ENCODE measurements at regions not wholly inside any gene's neighbourhood (a gene's known extent, or its start where the extent isn't known, plus 50 kb on each side); places are given as distances from the start of the nearest gene placed in this dataset.

DNA sequence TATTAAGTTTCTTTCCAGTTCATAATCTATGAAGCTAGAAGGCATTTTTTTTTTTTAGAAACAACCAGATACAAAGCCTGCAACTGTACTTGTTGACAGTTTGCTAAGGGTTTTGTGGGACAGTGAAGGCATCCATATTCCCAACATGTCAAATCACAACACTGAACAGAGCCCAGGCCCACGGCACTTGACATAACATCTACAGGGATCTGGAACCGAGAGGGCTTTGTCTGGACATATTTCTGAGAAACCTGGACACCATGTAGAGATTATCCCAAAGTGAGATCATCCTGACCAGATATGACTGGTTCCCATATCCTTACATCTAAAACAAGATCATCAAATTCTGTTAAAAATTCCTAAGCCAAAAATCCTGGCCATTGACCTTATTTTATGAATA, 336.3 kb downstream of the ACTL7B start:
- dilution Hi-C loops (cut with HindIII; ENCODE audit: low sequenced_read_pairs, unreplicated experiment) = no loop called here
- Histone ChIP-seq H3K18ac (ENCODE audit: low read depth, low read length) (no peak overlapping the region), H2AK9ac (replicated peaks; ENCODE audit: low read depth, low read length, poor library complexity) (no peak overlapping the region), H3K36me3 (ENCODE audit: control insufficient read depth, insufficient read depth, low read length) (no peaks in the 10 kb centered on the region), H3K79me1 (ENCODE audit: low read depth in 1 of 2, low read length in 2 of 2) (no peaks in the 10 kb centered on the region), H3K56ac (ENCODE audit: extremely low read depth, insufficient read depth, low read length) (no peak overlapping the region), H2AFZ (replicated peaks; ENCODE audit: low read length, poor library complexity) (no peak overlapping the region), H3K4me3 (ENCODE audit: insufficient read depth, low read depth, low read length) (no peak overlapping the region), H2BK5ac (ENCODE audit: low read depth, low read length, poor library complexity, severe bottlenecking) (no peak overlapping the region), H3K9me1 (ENCODE audit: insufficient read depth, low read length) (0 out of 2 replicates have a peak, but pooled peaks cover 2% of the 10 kb centered on the region), H3K4me1 (ENCODE audit: control insufficient read depth, insufficient read depth, low read length) (peaks cover 2% of the 10 kb centered on the region), H2BK120ac (ENCODE audit: low read depth, low read length) (no peak overlapping the region), H4K91ac (ENCODE audit: insufficient read depth, low read depth, low read length) (no peak overlapping the region), H3K27me3 (ENCODE audit: control insufficient read depth, insufficient read depth, low read length) (no peaks in the 10 kb centered on the region), H3K23ac (ENCODE audit: low read depth, low read length) (no peak overlapping the region), H3K4me2 (ENCODE audit: low read depth, low read length) (no peak overlapping the region), H3K4ac (ENCODE audit: low read depth, low read length) (no peak overlapping the region), H3K9me3 (ENCODE audit: control insufficient read depth, insufficient read depth, low read length) (no peaks in the 10 kb centered on the region), H3K27ac (ENCODE audit: insufficient read depth, low read length) (no peak overlapping the region), H2BK20ac (ENCODE audit: low read depth, low read length) (no peak overlapping the region), H4K8ac (ENCODE audit: low read depth in 2 of 2, low read length in 2 of 2) (no peak overlapping the region), H3K14ac (replicated peaks; ENCODE audit: low read depth, low read length) (no peak overlapping the region), H2AK5ac (ENCODE audit: low read depth, low read length) (no peak overlapping the region), H4K20me1 (ENCODE audit: insufficient read depth, low read length) (no peaks in the 10 kb centered on the region), H4K5ac (ENCODE audit: low read depth, low read length) (no peak overlapping the region), H2BK15ac (ENCODE audit: low read depth, low read length) (no peak overlapping the region), H3K9ac (ENCODE audit: low read depth, low read length) (no peak overlapping the region)
- DNase-seq = no peak
- in situ Hi-C loops (cut with MboI; ENCODE audit: low sequenced_read_pairs) = no loop called here
- CTCF ChIA-PET = interaction anchor here (0.6 kb wide), 2 partner anchors 150 to 223 kb away, joined by 3 to 5 read pairs; no protein-coding TSS in a partner anchor
- no peak for TF ChIP-seq MAZ (IDR thresholded peaks at IDR 0.05; ENCODE audit: borderline replicate concordance, low read depth, low read length)
- TF ChIP-seq MAFK (IDR thresholded peaks at IDR 0.05; ENCODE audit: low read depth, low read length) = no peak
- TF ChIP-seq RAD21 (IDR thresholded peaks at IDR 0.05; ENCODE audit: low read length) = no peak
- TF ChIP-seq RCOR1 (IDR thresholded peaks at IDR 0.05; ENCODE audit: insufficient replicate concordance, low read length) = no peak
- TF ChIP-seq CHD1 (IDR thresholded peaks at IDR 0.05; ENCODE audit: low read depth, low read length) = no peak
- no peak for TF ChIP-seq CEBPB (IDR thresholded peaks at IDR 0.05; ENCODE audit: low read depth, low read length)
- TF ChIP-seq FOS (IDR thresholded peaks at IDR 0.05; ENCODE audit: low read depth, low read length) = no peak
- TF ChIP-seq RFX5 (IDR thresholded peaks at IDR 0.05; ENCODE audit: low read depth, low read length) = no peak
- no peak for TF ChIP-seq BHLHE40 (IDR thresholded peaks at IDR 0.05; ENCODE audit: low read depth, low read length)
- TF ChIP-seq, protein P1, sequence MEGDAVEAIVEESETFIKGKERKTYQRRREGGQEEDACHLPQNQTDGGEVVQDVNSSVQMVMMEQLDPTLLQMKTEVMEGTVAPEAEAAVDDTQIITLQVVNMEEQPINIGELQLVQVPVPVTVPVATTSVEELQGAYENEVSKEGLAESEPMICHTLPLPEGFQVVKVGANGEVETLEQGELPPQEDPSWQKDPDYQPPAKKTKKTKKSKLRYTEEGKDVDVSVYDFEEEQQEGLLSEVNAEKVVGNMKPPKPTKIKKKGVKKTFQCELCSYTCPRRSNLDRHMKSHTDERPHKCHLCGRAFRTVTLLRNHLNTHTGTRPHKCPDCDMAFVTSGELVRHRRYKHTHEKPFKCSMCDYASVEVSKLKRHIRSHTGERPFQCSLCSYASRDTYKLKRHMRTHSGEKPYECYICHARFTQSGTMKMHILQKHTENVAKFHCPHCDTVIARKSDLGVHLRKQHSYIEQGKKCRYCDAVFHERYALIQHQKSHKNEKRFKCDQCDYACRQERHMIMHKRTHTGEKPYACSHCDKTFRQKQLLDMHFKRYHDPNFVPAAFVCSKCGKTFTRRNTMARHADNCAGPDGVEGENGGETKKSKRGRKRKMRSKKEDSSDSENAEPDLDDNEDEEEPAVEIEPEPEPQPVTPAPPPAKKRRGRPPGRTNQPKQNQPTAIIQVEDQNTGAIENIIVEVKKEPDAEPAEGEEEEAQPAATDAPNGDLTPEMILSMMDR (conservative IDR thresholded peaks at IDR 0.05; ENCODE audit: low read depth, low read length) = no peak
- intact Hi-C loops (cut with micrococcal nuclease) = no loop called here
- BruUV-seq (replicated peaks) = no TSS peak
- POLR2A ChIA-PET (ENCODE audit: unreplicated experiment) = no interaction called here
- ATAC-seq (ENCODE audit: low read depth) = no peak
- 100% methylated on average over 1 of the region's 2 CpGs; no CpG with 5 or more reads in 1 of the 2 experiments for WGBS, 2 experiments (ENCODE audit: extremely low coverage in 2 of 2, insufficient read length in 1 of 2)
